Fibroblast of lung (primary cell): ENCODE measurements at regions not wholly inside any gene's neighbourhood (a gene's known extent, or its start where the extent isn't known, plus 50 kb on each side); places are given as distances from the start of the nearest gene placed in this dataset.
A peak's percentile ranks its signal among the peaks of the same experiment; 100 is the strongest.

Experiments used
- DNase-seq, 2 donors: peaks; one replicate each; pipeline versions ENCODE4 v3.0.0 to v3.0.0-alpha.2; 2010; ENCODE audit warnings: low read depth in 2 of 2
- H2AFZ ChIP-seq: 2 replicates; pipeline ENCODE4 v1.5.1; 2012; ENCODE audit warnings: low read length, control low read depth, inconsistent platforms
- H3K27ac ChIP-seq: 2 replicates; pipeline ENCODE4 v1.5.1; 2011; ENCODE audit warnings: low read length, control low read depth; ENCODE audit not compliant: insufficient read depth
- H3K27me3 ChIP-seq: 2 replicates; pipeline ENCODE4 v1.5.1; 2011; ENCODE audit warnings: mild to moderate bottlenecking, low read length; ENCODE audit not compliant: control insufficient read depth, insufficient read depth
- H3K36me3 ChIP-seq: 2 replicates; pipeline ENCODE4 v1.5.1; 2011; ENCODE audit warnings: low read length; ENCODE audit not compliant: control insufficient read depth, insufficient read depth
- H3K4me1 ChIP-seq: 2 replicates; pipeline ENCODE4 v1.5.1; 2011; ENCODE audit warnings: low read length; ENCODE audit not compliant: control insufficient read depth, insufficient read depth; ENCODE audit errors: extremely low read depth
- H3K4me2 ChIP-seq: 2 replicates; pipeline ENCODE4 v1.5.1; 2011; ENCODE audit warnings: low read length, control low read depth; ENCODE audit not compliant: insufficient read depth; ENCODE audit errors: extremely low read depth
- H3K4me3 ChIP-seq, 4 experiments: fragments of 200-600 bp in 1 of 4; sonication (generic) in 1 of 4; replicated peaks in 1 of 4; 2 replicates each; pipeline ENCODE4 v1.5.1; 2011 to 2016; ENCODE audit warnings: low read length in 4 of 4, low read depth in 3 of 4, mild to moderate bottlenecking in 3 of 4, control low read depth in 2 of 4, inconsistent platforms in 1 of 4, mixed read lengths in 1 of 4; ENCODE audit not compliant: insufficient read depth in 1 of 4; ENCODE audit errors: control extremely low read depth in 1 of 4
- H3K79me2 ChIP-seq: 2 replicates; pipeline ENCODE4 v1.5.1; 2012; ENCODE audit warnings: mild to moderate bottlenecking, low read length, inconsistent platforms; ENCODE audit not compliant: control insufficient read depth, insufficient read depth
- H3K9ac ChIP-seq: 2 replicates; pipeline ENCODE4 v1.5.1; 2011; ENCODE audit warnings: mild to moderate bottlenecking, low read length, control low read depth; ENCODE audit not compliant: insufficient read depth
- H3K9me3 ChIP-seq: 2 replicates; pipeline ENCODE4 v1.5.1; 2012; ENCODE audit warnings: low read depth, low read length; ENCODE audit not compliant: control insufficient read depth, insufficient read depth
- H4K20me1 ChIP-seq: 2 replicates; pipeline ENCODE4 v1.5.1; 2011; ENCODE audit warnings: low read length; ENCODE audit not compliant: control insufficient read depth, insufficient read depth; ENCODE audit errors: extremely low read depth
- CTCF ChIP-seq, 2 donors: IDR thresholded peaks in 1 of 2; conservative IDR thresholded peaks in 1 of 2; 1 replicate in 1 of 2; 2 replicates in 1 of 2; pipeline ENCODE4 v1.5.1; 2011 to 2012; ENCODE audit warnings: low read length in 2 of 2, control low read depth in 1 of 2, inconsistent platforms in 1 of 2, low read depth in 1 of 2, mild to moderate bottlenecking in 1 of 2
- EZH2 ChIP-seq: IDR thresholded peaks from 2 replicates; pipeline ENCODE4 v1.5.1; 2012; ENCODE audit warnings: low read length, control low read depth, mild to moderate bottlenecking; ENCODE audit errors: missing control alignments

GRCh38 chr4:186820391-186820891, 96.8 kb upstream of the FAT1 start:
- no peaks in the 10 kb centered on the region for H4K20me1 ChIP-seq
- no peak overlapping the region for H2AFZ ChIP-seq
- no peaks in the 10 kb centered on the region for H3K27me3 ChIP-seq
- DNase-seq, result peak; percentile 70 to 77
- no peak overlapping the region for H3K27ac ChIP-seq
- H3K4me3 ChIP-seq, result no peak overlapping the region
- no peak overlapping the region for H3K4me2 ChIP-seq
- H3K79me2 ChIP-seq, result no peaks in the 10 kb centered on the region
- H3K36me3 ChIP-seq, result no peaks in the 10 kb centered on the region
- H3K9me3 ChIP-seq, result no peaks in the 10 kb centered on the region
- TF ChIP-seq EZH2, result no peak
- TF ChIP-seq CTCF (conservative IDR thresholded peaks at IDR 0.05 in 1 of 2, IDR thresholded peaks at IDR 0.05 in 1 of 2; ENCODE audit: low read depth in 1 of 2, low read length in 2 of 2), result no peak
- no peaks in the 10 kb centered on the region for H3K4me1 ChIP-seq
- no peak overlapping the region for H3K9ac ChIP-seq

- TF ChIP-seq EZH2, result no peak
- TF ChIP-seq CTCF (conservative IDR thresholded peaks at IDR 0.05 in 1 of 2, IDR thresholded peaks at IDR 0.05 in 1 of 2; ENCODE audit: low read depth in 1 of 2, low read length in 2 of 2), result no peak
- Histone ChIP-seq H2AFZ (no peak overlapping the region), H3K4me2 (no peak overlapping the region), H3K4me3 (no peak overlapping the region), H3K9me3 (no peaks in the 10 kb centered on the region), H3K79me2 (no peaks in the 10 kb centered on the region), H3K27ac (no peak overlapping the region), H3K9ac (no peak overlapping the region), H3K4me1 (no peaks in the 10 kb centered on the region), H3K36me3 (no peaks in the 10 kb centered on the region), H3K27me3 (no peaks in the 10 kb centered on the region), H4K20me1 (no peaks in the 10 kb centered on the region)
- peak; percentile 46 to 77 for DNase-seq
These were observed 100.3 kb upstream of the FAT1 start for GRCh38 chr4:186823989-186824388.

- H3K4me1 ChIP-seq, result no peaks in the 10 kb centered on the region
- no peaks in the 10 kb centered on the region for H3K36me3 ChIP-seq
- H3K9me3 ChIP-seq, result no peaks in the 10 kb centered on the region
- H3K9ac ChIP-seq, result no peak overlapping the region
- TF ChIP-seq EZH2, result no peak
- TF ChIP-seq CTCF (conservative IDR thresholded peaks at IDR 0.05 in 1 of 2, IDR thresholded peaks at IDR 0.05 in 1 of 2; ENCODE audit: low read depth in 1 of 2, low read length in 2 of 2), result no peak
- H3K4me2 ChIP-seq, result no peak overlapping the region
- DNase-seq, result no peak
- H4K20me1 ChIP-seq, result no peaks in the 10 kb centered on the region
- no peak overlapping the region for H3K27ac ChIP-seq
- H3K27me3 ChIP-seq, result no peaks in the 10 kb centered on the region
- H2AFZ ChIP-seq, result no peak overlapping the region
- H3K79me2 ChIP-seq, result no peaks in the 10 kb centered on the region
- H3K4me3 ChIP-seq, result no peak overlapping the region
These were observed 101.4 kb upstream of the FAT1 start for GRCh38 chr4:186825069-186825468.
